NB4 (cell line): ENCODE measurements at regions not wholly inside any gene's neighbourhood (a gene's known extent, or its start where the extent isn't known, plus 50 kb on each side); places are given as distances from the start of the nearest gene placed in this dataset.

Experiments used
- DNase-seq: peaks from one replicate; pipeline ENCODE4 v3.0.0; 2010; ENCODE audit warnings: low read depth
- H3K4me3 ChIP-seq: one replicate; pipeline ENCODE4 v1.5.1; 2011; ENCODE audit warnings: mild to moderate bottlenecking, low read depth, low read length, moderate library complexity
- CTCF ChIP-seq: IDR thresholded peaks from one replicate; pipeline ENCODE4 v1.5.1; 2012; ENCODE audit warnings: low read depth, low read length
- MYC ChIP-seq: IDR thresholded peaks from 2 replicates; pipeline ENCODE4 v1.6.1; 2011; ENCODE audit warnings: low read depth, low read length
- POLR2A ChIP-seq: IDR thresholded peaks from 2 replicates; pipeline ENCODE4 v1.6.1; 2011; ENCODE audit warnings: mild to moderate bottlenecking; ENCODE audit not compliant: insufficient read length; ENCODE audit errors: extremely low read depth
- TF ChIP-seq, protein P1 (sequence below): IDR thresholded peaks from 2 replicates; pipeline ENCODE4 v1.6.1; 2011; ENCODE audit warnings: low read depth, low read length

DNA sequence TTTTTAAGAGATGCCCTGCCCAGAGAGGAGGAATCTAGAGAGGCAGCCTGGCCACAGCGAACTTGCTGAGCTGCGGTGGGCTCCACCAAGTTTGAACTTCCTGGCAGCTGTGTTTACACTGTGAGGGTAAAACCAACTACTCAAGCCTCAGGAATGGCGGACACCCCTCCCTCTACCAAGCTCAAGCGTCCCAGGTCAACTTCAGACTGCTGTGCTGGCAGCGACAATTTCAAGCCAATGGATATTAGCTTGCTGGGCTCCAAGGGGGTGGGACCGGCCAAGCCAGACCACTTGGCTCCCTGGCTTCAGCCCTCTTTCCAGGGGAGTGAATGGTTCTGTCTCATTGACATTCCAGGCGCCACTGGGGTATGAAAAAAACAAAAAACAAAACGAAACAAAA lies 289.4 kb downstream of the KCNS3 start:
- DNase-seq: no peak
- TF ChIP-seq, protein P1, sequence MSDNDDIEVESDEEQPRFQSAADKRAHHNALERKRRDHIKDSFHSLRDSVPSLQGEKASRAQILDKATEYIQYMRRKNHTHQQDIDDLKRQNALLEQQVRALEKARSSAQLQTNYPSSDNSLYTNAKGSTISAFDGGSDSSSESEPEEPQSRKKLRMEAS: no peak
- no peak for TF ChIP-seq CTCF
- no peak for TF ChIP-seq POLR2A
- TF ChIP-seq MYC: no peak

GRCh38 chr2:18161681-18162080 lies 283.2 kb downstream of the KCNS3 start:
- TF ChIP-seq, protein P1: no peak
- TF ChIP-seq POLR2A (no peak), CTCF (no peak), MYC (no peak)
- DNase-seq: no peak
- no peak overlapping the region for H3K4me3 ChIP-seq

More for the DNA sequence above, 289.4 kb downstream of the KCNS3 start:
- H3K4me3 ChIP-seq: no peak overlapping the region

GRCh38 chr2:18159896-18160295 lies 281.4 kb downstream of the KCNS3 start:
- TF ChIP-seq MYC (no peak), POLR2A (no peak), CTCF (no peak)
- TF ChIP-seq, protein P1: no peak
- H3K4me3 ChIP-seq: no peak overlapping the region
- no peak for DNase-seq

GRCh38 chr2:18156421-18156820 lies 278.0 kb downstream of the KCNS3 start:
- DNase-seq: no peak
- no peak for TF ChIP-seq CTCF
- TF ChIP-seq POLR2A: no peak
- TF ChIP-seq MYC: no peak
- TF ChIP-seq, protein P1: no peak
- no peak overlapping the region for H3K4me3 ChIP-seq

DNA sequence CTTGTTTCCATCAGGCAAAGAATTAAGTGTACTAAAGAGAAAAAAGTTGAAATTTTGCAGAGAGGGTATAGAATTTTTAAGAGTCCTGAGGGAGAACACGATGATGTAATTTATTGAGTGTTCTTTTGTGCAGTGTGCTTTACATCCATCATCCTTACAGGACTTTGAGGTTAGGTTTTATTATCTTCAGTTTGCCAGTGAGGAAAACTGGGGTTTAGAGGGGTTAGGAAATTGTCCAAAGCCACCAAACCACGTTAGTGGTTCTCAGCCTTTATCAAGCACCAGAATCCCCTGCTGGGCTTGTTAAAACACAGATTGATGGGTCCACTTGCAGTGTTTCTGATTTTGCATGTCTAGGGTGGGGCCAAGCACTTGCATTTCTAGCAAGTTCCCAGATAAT lies 277.5 kb downstream of the KCNS3 start:
- no peak for TF ChIP-seq CTCF
- DNase-seq: no peak

GRCh38 chr2:18154812-18155211 lies 276.3 kb downstream of the KCNS3 start:
- TF ChIP-seq MYC (no peak), POLR2A (no peak), CTCF (no peak)
- TF ChIP-seq, protein P1: no peak
- no peak for DNase-seq
- H3K4me3 ChIP-seq: no peak overlapping the region

More for the DNA sequence above, 277.5 kb downstream of the KCNS3 start:
- H3K4me3 ChIP-seq: no peak overlapping the region
